ENCODE measurements at regions not wholly inside any gene's neighbourhood (a gene's known extent, or its start where the extent isn't known, plus 50 kb on each side); places are given as distances from the start of the nearest gene placed in this dataset.

DNA sequence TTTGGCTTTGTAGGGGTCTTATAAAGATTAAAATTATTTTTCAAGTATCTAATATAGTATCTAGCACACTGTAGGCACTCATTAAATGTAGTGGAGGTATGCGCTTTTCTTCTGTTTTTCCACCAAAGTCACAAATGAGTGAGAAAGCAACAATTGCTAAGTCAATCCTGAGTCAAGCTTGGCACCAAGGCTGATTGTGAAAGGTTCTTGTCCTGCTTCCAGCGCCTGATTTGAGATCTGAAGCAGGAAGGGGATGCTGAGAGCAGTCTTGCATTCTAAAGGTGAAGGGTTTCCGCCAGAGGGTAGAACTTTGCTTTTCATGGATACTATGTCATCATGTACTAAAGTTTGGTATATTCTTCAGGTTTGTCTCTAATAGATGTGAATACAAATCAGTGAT, 64.9 kb upstream of the DAAM1 start:
- TF ChIP-seq CTCF (IDR thresholded peaks at IDR 0.05) (no peak), POLR2AphosphoS5 (IDR thresholded peaks at IDR 0.05) (no peak), POLR2A (IDR thresholded peaks at IDR 0.05; ENCODE audit: low read depth) (no peak), EP300 (IDR thresholded peaks at IDR 0.05) (no peak)
